ENCODE measurements at regions not wholly inside any gene's neighbourhood (a gene's known extent, or its start where the extent isn't known, plus 50 kb on each side); places are given as distances from the start of the nearest gene placed in this dataset.

- no peak for TF ChIP-seq CTCF (IDR thresholded peaks at IDR 0.05)
- no peak for TF ChIP-seq NFIC (IDR thresholded peaks at IDR 0.05; ENCODE audit: borderline replicate concordance)
- no peak for TF ChIP-seq MAX (IDR thresholded peaks at IDR 0.05; ENCODE audit: low read depth)
- TF ChIP-seq POLR2AphosphoS5 (IDR thresholded peaks at IDR 0.05; ENCODE audit: low read depth, low read length): no peak
- TF ChIP-seq SMC3 (IDR thresholded peaks at IDR 0.05; ENCODE audit: low read depth, low read length): no peak
- no peak for TF ChIP-seq USF1 (IDR thresholded peaks at IDR 0.05; ENCODE audit: borderline replicate concordance, low read depth)
- TF ChIP-seq TAF1 (IDR thresholded peaks at IDR 0.05; ENCODE audit: borderline replicate concordance, low read depth, low read length): no peak
- no peak for TF ChIP-seq USF2 (IDR thresholded peaks at IDR 0.05; ENCODE audit: borderline replicate concordance, low read depth, low read length)
- no peak for TF ChIP-seq GATA2 (CRISPR knock-in tag; IDR thresholded peaks at IDR 0.05)
- TF ChIP-seq EP300 (IDR thresholded peaks at IDR 0.05; ENCODE audit: borderline replicate concordance in 1 of 2, low read depth in 1 of 2, low read length in 1 of 2): no peak
These were observed 322.4 kb downstream of the SETD4 start for GRCh38 chr21:35737899-35738346.

Data from SK-N-SH (cell line).